ENCODE measurements at regions not wholly inside any gene's neighbourhood (a gene's known extent, or its start where the extent isn't known, plus 50 kb on each side); places are given as distances from the start of the nearest gene placed in this dataset.
"Not testable (repeated sequence)": the region's sequence is repeated elsewhere in the genome, so short reads cannot be mapped to it uniquely, and the experiment has no call there.

DNA sequence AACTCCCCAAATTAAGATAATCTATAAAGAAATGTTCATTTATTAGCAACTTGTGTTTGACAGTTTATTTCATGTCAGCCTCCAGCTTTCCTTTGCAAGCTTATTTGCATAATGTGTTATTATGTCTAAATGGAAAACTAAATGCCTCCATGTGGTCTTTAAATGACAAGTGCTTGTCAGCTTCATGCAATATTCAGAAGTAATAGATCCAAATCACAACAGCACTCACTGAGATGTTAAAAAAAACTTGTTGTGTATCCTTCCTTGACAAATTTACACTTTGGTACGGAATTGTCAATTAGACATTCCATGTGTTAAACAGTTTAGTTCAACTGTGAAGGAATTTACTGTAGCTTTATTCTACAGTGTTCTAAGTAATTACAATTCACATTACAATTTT is 124.4 kb upstream of the PTBP2 start:
- DNase-seq (ENCODE audit: low spot score): no peak

DNA sequence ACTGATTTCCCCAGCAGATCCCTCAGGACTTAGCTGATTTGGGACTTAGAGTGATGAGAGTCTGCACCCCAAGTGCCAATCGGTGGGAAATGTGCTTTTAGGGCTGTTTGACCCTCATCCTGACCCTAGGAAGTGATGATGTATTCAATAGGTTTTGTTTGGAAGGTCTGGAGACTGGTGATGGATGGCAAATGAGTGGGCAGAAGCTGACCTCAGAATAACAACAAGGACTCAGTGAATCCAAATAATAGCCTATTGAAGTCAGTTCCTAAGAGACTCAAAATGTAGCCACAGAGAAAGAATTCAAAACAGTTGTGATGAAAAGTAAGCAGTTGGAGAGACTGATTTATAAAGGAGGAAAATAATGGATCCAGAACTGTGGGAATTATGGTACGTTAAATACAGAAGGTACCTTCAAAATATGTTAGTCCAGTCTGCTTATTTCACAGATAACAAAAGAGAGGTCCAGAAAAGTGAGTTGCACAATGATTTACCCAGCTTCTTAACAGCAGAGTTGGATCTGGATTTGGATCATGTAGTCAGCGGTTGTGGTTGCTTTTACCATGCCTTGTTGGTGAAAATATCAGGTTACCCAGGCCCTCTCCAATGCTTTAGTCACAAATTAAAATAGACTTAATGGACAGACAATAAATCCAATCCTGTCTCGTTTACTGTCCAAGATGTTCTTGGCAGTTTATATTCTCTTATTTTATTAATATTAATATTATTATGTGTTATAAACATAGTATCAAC is 123.0 kb upstream of the PTBP2 start:
- DNase-seq (ENCODE audit: low spot score): no peak

DNA sequence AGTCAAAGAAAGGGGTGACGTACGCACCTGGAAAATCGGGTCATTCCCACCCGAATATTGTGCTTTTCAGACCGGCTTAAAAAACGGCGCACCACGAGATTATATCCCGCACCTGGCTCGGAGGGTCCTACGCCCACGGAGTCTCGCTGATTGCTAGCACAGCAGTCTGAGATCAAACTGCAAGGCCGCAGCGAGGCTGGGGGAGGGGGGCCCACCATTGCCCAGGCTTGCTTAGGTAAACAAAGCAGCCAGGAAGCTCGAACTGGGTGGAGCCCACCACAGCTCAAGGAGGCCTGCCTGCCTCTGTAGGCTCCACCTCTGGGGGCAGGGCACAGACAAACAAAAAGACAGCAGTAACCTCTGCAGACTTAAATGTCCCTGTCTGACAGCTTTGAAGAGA is 117.0 kb upstream of the PTBP2 start:
- DNase-seq (ENCODE audit: low spot score): not testable (repeated sequence)

DNA sequence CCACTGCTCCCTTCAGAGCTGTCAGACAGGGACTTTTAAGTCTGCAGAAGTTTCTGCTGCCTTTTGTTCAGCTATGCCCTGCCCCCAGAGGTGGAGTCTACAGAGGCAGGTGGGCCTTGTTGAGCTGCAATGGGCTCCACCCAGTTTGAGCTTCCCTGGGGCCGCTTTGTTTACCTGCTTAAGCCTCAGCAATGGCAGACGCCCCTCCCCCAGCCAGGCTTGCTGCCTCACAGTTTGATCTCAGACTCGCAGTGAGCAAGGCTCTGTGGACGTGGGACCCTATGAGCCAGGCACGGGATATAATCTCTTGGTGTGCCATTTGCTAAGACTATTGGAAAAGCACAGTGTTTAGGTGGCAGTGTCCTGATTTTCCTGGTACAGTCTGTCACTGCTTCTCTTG is 104.2 kb upstream of the PTBP2 start:
- not testable (repeated sequence) for DNase-seq (ENCODE audit: low spot score)

DNA sequence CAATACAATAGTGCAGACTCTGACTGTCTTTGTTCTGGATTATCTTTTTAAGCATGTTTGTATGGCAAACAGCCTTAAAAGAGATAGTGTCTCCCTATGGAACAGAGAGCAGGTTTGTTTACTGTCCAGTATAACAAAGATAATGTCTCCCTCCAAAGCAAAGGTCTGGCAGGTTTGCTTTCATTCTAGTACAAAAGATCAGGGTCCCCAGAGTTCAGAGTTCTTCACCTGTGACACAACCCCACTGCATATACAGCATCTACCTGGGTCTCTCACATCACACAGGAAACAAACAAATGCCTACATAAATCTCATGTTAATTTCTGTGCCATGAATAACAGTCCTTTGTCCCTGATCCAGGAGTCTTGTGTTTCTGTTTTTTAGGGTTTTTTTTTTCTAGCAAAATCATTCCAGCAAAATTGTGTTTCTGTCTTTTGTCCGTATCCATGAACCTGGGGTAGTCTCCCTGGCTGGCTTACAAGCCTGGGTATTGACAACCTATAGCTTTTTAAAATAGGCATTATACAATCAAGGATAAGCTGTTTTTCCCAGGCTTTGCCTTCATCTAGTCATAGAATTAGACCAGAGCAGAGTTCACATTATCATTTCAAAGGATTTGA is 89.4 kb upstream of the PTBP2 start:
- no peak for DNase-seq (ENCODE audit: low spot score)

DNA sequence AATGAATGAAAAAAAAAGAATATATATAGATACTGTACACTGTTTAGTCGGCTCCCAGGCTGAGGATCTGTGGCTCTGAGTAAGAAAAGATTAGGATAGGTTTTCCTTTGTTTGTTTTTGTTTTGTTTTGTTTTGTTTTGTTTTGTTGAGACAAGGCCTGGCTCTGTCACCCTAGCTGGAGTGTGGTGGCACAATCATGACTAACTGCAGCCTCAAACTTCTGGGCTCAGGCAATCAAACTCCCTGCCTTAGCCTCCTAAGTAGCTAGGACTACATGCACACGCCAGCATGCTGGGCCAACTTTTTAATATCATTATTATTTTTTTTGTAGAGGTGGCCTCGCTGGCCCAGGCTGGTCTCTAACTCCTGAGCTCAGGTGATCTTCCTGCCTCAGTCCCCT is 87.9 kb upstream of the PTBP2 start:
- no peak for DNase-seq (ENCODE audit: low spot score)

DNA sequence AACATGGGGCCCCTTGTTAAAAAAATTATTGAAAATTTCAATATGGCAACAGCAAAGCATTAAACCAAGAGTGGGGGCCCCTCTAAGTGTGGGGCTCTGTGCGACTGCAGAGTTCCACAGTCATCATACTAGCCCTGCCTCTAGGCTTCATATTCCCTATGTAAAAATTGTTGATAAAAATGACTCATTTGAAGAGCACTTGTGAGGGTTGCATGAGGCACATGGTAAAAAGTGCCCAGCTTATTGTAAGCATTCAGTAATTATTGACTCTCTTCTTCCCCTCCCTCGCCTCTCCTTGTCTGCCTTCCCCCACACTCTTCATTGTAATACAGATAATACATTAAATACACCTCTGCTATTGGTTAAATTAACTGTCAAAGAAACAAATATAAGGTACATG is 86.7 kb upstream of the PTBP2 start:
- DNase-seq (ENCODE audit: low spot score): no peak

DNA sequence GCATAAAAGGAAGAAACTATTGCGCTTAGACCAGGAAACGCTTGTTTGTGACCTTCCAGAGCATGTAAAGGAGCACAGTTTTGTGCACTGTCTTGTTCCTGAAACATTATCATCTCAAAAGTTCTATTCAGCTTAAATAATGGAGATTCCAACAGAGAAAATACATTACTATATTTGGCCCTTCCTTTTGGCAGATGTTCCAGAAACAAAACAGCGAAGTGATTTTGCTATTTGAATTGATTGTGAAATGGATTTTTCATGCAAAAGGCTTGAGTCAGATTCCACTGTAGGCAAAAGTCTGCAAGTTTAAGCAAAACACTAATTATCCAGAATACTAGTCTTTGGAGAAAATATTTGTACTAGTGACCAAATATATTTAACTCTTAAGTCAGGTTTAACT is 80.3 kb upstream of the PTBP2 start:
- DNase-seq (ENCODE audit: low spot score): no peak

DNA sequence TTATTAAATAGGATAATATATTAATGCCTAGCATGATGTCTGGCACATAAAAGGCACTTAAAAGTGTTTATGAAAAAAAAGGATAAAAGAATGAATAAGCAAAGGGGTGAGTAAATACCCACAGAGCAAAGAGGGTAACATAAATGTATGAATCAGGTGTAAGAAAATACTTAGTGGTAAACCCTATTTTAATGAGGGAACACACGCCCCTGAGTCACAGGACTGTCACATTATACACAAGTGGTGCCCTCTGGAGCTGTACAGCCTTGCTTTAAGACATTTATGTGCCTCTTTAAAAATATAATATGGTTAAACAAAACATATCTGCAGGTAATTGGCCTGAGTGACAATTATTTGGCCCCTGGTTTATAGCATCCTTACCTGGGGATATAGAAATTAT is 78.1 kb upstream of the PTBP2 start:
- DNase-seq (ENCODE audit: low spot score): no peak

DNA sequence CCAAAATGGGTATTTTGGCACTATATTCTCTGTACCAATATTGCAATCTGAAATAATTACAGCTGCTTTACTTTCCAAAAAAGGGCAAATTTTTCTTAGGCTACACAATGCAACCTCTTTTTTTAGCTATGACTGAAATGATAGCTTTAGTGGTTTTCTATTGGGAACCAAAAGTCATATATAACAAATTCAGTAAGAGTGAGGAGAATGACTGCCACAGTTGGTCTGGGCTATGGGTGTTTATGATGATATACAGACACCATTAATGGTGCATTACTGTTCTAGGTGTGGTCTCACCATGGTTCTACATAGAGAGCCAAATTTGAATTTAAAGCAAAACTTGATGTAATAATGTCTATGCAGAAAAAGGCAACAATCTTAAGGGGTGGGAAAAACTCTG is 72.3 kb upstream of the PTBP2 start:
- no peak for DNase-seq (ENCODE audit: low spot score)

DNA sequence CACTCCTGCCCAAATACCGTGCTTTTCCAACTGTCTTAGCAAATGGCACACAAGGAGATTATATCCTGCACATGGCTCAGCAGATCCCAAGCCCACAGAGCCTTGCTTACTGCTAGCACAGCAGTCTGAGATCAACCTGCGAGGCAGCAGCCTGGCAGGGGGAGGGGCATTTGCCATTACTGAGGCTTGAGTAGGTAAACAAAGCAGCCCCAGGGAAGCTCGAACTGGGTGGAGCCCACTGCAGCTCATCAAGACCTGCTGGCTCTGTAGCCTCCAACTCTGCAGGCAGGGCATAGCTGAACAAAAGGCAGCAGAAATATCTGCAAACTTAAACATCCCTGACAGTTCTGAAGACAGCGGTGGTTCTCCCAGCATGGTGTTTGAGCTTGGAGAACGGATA is 70.1 kb upstream of the PTBP2 start:
- no peak for DNase-seq (ENCODE audit: low spot score)

DNA sequence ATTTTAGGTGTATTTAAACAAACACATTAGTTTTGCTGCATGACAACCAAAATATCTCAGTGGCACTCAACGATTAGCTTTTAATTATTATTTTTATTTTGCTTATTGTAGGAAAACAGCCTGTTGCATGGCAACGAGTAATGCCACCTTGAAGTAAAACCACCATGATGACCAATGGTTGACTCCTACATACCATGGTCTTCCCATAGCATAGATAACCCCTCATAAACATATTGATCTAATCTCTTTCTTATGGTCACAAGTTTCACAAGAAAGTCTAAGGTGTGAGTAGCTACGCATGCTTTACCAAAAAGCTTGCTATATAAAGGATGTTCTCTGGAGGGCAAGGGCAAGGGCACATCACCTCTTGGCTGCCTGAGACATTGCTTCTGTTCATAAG is 61.5 kb upstream of the PTBP2 start:
- no peak for DNase-seq (ENCODE audit: low spot score)

DNA sequence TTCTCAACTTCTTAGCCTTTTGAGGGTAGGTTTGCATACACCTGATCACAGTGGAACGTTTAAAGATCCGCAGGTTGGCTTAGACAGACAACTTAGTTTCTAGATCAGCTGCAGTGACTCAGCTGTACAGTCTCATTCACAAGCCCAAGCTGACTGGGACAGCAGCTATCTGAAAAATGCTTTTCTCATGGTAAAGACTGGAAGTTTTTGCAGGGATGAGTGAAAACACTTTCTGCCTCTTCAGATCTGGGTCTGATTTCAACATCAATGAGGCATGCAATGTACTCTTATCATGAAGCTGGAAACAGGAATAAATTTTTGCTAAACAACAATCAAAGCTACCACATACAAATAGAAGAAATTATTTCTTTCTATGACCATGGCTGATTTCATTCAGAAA is 61.1 kb upstream of the PTBP2 start:
- DNase-seq (ENCODE audit: low spot score): no peak

All from ecto neural progenitor cell (in vitro differentiated cells).